ENCODE measurements at regions not wholly inside any gene's neighbourhood (a gene's known extent, or its start where the extent isn't known, plus 50 kb on each side); places are given as distances from the start of the nearest gene placed in this dataset.

DNA sequence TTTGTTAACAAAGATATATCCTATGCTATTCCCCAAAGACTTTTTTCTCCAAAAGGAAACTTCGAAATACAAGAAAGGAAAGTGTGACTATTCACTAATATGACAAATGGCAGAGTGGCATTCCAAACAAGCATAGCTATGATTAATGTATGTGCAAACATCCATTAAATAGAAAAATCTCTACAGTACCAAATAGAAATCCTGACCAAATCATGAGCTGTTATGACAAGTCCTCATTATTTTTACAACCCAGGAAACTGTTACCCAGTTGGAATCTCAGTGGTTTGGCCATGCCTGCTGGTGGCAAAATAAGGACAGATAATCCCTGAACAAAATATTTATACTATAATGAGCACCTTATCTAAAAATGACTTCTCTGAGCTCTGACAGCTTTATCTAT lies 202.1 kb downstream of the SEC23A start:
- DNase-seq, result no peak

DNA sequence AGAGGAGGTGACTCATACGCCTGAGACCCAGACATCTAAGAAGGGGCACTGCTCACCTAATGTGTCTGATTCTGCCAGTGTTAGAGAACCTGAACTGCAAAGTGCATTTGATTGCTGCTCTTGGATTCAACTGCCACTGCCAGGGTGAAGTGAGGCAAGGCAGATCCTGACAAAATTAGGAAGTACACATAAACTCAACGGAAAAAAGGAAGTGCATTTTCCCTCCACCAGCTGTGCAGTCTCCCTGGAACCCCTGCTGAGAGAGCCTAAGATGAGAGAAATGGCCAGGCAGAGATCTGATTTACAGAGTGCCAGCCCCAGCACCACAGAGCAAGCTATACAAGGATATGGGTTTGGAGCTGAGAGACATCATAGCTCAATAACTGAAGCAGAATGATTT lies 215.3 kb downstream of the SEC23A start:
- DNase-seq, result no peak

DNA sequence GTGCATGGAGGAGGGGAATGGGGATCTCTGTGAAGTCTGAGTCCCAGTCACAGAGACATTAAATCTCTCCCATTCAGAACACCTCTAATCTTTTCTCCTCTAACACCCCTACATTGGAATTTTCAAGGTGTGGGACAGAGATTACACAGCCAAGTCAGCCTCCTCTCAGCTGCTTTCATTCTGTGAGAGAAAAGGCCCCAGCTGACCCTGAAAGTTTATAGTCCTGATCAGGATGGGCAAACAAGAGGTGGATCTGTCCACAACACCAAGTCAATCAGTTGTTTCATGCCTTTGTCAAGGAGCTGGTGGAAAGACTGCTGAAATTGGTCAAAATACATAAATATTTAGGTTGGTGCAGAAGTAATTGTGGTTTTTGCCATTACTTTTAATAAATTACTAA lies 218.9 kb downstream of the SEC23A start:
- no peak for DNase-seq

DNA sequence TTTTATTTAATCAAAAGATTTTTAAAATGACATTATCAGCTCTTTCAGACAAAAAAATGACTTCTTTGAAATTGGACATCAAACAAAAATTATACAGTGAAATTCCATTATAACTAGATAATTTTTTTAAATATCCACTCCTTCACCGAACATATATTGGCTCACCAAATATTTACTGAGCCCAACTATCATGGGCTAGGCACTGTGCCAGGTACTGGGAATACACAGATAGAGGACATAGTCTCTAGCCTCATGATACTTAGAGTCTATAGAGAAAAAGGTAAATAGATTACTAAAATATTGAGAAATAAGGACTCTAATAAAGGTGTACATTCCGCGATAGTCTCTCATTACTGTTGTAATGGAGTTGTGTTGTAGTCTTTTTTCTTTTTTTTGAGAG lies 219.9 kb downstream of the SEC23A start:
- no peak for DNase-seq

DNA sequence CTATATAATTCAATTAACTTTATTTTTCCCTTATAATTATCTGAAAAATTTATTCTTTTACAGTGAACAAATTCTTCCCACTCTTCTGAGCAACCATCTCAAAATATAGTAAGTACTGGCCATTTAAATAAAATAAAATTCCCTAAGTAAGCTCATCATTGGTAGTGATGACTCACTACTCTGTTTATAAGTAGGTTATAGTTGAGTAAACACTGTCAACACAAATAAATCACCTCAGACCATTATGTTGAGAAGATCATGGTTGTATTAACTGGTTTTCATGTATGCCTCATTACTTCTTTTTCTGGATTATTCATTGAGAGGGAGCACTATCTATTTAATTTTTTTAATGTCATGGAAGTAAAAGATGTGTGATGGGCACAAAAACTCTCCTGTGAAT lies 220.5 kb downstream of the SEC23A start:
- DNase-seq, result no peak

DNA sequence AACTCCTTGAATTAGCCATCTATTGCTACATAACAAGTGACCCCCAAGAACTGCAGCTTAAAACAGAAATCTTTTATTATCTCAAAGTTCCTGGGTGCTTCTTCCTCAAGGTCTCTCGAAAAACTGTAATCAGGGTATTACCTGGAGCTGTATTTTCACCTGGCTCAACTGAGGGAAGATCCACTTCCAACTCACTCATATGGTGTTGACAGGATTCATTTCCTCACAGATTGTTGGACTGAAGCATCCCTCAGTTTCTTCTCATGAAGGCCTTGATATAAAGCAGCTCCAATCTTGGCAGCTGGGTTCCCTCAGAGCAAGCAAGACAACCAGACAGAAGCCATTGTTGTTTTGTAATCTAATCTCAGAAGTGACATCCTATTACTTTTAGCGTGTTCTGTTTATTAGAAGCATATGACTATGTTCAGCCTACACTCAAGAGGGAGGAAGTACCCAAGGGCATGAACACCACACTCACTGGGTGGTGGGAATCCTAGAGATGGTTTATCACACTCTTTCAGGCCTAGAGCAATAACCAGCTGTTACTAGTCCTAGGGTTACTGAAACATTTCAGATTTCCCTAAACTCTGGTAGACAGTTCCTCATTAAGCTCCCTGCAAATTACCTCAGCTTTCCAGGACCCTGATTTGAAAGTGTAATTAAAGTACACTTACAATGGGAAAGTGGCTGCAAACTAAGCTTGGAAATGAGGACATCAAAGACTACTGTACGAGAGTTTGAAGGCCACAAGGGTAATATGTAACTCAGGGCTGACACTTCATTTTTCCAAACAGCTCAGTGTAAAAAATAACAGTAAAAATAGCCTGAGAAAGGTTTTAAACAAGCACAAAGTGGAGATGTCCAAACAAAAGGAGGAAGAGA lies 222.2 kb downstream of the SEC23A start:
- DNase-seq, result no peak

DNA sequence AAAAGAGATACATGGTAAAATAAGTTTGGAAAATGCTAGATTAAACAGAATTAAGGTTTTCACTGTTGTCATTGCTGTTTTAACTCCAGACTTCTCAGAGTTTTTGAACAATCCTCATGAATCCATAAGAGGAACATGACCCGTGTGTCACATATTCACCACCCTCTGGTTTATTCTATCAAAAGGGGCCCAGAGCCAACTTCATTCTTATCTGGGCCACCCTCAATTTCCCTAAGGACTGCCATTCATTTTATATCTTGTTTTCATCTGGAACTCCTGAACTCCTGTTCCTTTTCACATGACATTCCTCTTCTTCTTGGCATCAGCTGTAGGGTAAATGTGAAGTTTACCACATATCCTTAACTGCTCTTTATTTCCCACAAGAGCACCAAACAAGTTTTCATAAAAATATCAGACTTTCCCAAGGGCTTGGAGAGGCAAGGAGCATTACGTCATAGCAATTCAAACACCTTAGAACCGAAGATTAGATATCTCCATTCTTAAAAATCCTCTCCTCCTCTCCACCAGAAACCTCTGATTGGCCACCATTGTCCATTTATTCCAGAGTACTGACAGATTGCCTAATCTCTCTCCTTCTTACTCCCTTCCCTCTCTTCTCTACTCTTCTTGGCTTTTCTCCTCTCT lies 225.2 kb downstream of the SEC23A start:
- no peak for DNase-seq

DNA sequence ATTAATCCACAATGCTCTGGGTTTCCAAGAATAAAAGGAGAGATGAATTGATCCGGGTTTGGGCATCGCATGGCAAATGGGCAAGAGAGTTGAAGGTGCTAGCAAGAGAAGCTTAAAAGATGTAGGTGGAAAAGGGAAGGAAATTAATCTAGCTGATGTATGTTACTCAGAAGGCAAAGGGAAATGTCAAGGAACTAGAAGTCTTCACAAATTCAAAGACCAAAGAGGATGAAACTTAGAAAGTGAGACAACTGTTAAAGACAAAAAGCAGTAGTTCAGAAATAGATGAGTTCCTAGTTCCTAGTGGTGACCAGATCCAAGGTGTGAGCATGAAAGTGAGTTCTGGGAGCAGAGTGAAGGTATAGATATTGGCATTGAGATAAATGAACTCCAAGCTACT lies 228.3 kb downstream of the SEC23A start:
- DNase-seq, result no peak

DNA sequence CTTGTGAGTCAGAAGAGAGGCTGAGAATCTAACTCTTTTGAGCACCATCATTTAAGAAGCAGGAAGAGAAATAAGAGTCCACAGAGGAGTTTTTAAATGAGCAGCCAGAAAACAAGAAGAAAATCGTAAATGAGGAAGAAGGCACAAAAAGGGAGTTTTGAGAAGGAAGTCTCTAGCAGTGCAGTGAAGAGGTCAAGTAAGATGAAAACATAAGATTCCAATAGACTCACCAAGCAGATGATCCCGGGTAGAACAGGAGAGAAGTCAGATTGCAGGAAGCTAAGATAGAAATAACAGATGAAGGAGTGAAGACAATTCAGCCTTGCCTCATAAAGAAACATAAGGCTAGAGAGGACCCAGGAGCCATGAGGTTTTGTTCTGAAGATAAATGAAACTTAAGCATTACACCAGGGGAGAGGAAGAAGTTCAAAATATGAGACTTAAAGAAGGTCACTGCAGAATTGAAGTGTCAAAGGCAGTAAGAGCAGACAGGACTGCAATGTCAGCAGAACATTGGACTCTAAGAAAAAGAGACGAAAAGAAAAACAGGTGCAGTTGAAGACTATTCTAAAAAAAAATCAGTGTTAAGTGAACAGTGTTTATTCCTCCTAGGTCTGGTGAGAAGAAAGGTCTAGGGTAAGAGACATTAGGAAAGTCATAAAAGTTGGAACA lies 229.0 kb downstream of the SEC23A start:
- DNase-seq, result no peak

DNA sequence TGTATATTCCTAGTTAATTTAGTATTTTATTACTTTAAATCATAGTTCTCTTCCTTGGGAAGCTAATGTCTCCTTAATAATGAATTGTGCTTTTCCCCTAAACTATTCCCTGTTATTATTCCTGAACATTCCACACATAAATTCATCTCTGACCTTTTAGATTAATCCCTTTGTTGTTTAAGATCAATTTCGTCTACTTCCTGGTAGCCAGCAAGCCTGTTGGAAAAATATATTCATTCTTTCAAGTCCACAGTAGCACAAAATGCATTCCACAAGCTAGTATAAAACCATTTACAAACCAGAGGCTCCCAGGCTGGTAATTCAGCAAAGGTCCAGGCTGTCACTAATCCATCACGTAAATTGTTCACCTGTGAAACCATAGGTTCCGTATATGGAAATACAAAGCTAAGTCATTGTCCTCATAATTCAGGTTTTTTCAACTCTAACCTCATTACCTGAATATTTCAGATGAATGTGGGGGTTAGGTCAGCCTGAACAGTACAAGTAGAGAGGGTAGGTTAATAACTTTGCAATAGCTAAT lies 232.7 kb downstream of the SEC23A start:
- no peak for DNase-seq

DNA sequence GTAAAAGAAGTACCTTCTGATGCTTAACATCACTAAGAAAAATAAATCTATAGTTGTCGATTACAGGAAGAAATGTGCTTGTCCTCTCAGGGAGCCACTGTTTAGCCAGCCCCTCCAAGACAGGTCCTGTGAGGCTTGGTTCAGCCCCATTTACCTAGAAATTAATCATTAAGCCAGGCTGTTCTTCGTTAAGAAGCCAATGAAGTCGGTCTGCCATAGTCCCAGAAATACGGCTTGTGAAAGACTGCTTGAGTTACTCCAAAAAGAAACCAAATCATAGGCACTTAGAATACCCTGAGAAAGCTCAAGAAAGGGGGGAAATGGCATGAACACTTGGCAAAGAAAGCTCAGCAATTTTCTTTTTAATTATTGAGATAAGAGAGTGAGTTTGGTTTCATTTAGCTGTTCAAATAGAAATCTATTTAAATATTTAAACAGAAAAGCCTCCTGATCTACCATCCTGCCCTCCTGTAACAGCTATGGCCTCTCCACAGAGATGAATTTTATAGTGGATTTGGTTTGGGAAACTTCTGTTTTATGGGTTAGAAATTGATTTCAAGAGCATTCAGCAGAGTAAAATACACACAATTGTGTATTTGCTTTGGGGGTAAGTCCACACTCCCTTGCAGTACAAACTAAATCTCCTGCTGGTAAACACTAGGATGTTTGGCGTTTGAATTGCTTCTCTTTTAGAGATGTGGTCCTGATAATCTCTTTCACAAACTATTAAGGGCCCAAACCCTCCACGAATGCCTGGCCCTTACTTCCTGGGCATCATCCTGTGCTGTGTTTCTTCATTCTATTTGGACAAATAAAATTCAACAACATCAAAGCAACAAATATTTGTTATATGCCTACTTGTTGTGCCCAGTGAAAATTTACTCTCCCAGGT lies 234.4 kb downstream of the SEC23A start:
- DNase-seq, result no peak

DNA sequence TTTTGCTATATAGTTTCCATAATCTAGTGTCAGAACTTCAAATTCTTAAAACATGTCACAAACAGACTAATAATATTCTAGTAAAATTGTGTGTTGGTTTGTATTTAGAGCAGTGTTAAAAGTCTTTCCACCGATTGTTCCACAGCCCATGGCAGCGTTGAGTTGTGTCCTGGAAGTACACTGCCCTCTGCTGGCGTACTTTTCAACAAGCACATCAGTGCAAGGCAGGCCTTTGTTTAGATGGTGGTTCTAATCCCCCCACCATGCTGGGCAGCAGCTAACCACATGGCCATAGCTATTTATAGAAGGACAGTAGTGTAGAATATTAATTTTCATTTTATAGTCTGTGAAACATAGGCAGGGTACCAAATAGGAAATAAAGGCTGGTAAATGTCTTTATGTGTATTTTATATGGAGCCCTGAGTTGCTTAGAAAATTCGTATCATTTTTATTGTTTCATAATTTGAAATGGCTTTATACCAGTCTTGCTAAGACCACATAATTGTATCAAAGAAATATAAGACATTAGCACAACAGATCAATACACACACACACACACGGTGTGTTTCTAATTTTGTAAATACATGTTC lies 235.4 kb downstream of the SEC23A start:
- peak; percentile 73 for DNase-seq

DNA sequence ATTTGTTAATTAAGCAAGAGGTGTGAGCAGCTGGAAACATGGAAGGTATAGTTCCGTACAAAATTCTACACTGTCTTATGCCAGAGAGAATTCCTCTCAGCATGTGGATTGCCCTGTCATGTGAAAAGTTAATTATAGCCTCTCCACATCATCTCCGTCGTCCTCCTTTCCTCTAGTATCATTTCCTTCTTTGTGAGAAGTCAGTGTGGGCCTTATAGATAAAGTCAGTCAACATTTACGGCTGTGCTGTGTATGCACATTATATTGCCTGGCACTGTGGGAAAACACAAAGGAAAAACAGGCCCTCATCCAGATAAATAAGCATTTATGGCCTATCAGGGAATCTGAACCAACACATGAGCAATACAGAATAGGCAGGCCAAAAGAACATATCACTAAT lies 236.6 kb downstream of the SEC23A start:
- peak; percentile 20 for DNase-seq

DNA sequence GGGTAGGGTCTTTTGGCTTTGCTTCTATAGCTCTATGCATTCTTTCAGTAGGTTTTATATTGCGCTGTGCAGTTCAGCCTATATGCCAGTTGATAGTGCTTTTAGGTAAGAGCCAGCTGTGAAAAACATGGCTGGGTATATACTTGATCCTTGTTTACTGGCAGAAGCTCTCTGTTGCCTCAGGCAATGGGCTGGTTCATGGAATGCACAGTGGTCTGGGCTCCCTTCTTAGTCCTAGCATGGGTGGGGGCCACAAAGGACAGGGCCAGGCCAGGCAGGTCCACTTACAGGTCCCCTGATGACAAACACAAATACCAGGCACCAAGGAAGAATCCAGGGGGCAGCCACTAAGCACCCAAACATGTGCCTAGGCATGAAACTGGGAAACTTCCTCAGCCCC lies 240.7 kb downstream of the SEC23A start:
- DNase-seq, result no peak

DNA sequence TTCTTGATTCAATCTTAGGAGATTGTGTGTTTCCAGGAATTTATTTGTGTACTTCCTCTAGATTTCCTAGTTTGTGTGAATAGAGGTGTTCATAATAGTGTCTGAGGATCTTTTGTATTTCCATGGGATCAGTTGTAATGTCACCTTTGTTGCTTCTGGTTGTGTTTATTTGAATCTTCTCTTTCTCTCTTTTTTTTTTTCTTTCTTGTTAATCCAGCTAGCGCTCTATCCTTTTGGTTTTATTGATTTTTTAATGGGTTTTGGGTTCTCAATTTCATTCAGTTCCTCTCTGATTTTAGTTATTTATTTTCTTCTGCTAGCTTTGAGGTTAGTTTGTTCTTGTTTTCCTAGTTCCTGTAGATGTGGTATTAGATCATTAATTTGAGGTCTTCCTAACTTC lies 242.5 kb downstream of the SEC23A start:
- DNase-seq, result no peak

DNA sequence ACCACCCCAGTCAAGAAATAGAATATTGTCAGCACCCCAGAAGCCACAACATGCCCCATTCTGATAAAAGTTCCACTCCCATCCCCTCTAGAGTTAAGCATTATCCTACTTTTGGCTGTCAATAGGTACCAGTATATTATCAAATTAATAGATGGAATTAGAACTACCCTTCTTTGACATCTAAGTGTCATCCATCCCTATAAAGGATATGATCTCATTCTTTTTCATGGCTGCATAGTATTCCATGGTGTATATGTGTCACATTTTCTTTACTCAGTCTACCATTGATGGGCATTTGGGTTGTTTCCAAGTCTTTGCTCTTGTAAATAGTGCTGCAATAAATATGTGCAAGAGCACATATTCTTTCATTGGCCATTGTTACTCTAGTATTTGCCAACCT lies 246.2 kb downstream of the SEC23A start:
- no peak for DNase-seq

DNA sequence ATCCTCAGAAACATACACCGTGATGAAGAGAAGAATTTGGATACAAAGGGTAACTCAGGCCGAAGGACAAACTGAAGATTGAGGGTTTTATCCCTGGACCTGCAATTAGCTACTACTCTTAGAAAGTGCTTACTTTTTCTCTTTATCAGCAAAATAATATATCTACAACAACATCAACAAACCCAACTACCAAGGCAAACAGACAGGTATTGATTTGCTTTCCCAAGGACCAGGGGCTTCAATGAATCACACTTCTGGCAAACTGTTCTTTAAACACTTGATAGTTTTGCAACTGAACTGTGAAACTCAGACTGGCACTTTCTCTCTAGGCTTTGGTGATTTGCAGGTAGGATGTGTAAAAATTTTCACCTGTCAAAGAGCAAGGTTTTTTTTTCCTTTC lies 247.5 kb downstream of the SEC23A start:
- DNase-seq, result no peak

DNA sequence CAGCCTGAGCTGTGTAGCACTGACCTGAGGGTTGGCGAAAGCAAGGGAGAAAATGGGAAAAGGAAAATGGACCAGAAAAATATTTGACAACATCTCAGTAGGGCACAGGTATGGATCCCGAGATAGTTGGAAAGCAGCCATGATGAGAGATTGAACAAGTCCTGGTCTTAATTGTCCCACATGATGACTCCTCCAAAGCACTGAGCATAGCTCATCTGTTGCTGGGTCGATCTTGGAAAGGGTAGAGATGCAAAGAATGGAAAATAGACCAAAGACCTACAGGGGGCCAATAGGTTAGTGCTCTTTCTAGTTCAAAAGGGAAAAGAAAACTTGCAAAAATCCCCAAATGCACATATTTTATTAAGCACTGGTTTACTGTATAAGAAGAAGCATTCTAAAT lies 251.9 kb downstream of the SEC23A start:
- no peak for DNase-seq

DNA sequence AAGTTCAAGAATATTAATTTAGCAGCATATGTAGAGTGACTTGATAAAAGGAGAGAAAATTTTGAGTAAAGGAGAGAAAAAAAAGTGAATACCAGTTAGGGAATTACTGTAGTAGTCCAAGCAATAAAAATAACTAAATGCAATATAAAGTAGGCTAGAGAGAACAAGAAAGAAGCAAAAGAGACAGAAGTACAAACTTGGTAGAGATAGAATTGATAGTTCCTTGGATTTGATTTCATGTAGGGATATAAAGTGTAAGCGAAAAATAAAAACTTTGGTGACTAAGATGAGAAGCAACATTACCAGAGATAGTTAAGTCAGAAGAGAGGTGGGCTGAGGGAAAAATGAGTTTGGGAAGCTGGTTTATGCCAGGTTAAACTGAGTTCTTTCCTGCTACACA lies 252.4 kb downstream of the SEC23A start:
- no peak for DNase-seq

DNA sequence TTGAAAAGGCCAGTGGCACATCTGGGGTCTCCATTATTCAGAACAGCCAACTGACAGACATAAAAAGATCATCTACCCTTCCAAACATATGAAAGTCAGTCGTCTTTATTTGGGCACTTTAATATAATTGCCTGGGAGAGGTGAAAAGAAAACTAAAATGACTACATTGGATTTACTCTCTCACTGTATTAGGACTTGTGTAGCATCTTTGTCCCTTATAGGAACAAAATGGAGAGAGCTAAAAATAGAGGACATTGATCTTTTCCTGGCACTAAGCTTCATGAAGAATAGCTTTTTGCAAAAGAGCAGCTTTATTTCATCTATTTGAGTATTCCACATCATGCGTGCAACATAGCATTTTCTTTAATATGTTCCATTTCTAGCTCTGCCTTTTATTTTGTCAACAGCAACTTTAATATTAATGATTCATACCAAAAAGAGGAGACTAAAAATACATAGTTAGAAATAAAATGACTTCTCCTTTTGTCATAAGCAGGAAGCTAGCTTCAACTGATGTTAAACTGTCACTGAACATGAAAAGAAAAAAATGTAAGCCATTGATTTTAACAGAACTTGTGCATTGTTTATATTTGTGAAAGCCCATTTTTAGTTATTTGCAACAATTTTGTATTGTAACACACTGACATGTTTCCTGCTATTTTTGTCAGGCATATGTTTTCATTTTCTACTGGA lies 254.6 kb downstream of the SEC23A start:
- DNase-seq, result no peak

DNA sequence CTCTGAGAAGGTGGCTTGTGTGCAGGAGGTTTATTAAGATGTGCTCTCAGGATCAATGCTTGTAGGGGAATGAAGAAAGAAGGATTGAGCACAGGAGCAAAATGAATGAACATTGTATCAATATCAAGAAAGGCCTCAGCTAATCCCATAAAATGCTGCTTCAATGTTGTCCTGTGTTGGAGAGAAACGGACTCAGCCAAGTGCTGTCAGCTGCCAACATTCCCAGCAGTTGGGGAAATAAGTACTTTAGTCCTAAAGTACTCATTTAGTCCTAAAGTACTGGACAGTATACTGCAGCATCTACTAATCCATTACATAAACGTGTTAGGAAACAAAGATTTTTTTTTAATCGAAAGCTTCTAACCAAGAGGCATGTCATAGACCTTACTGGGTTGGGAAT lies 255.9 kb downstream of the SEC23A start:
- no peak for DNase-seq
